ENCODE measurements at regions not wholly inside any gene's neighbourhood (a gene's known extent, or its start where the extent isn't known, plus 50 kb on each side); places are given as distances from the start of the nearest gene placed in this dataset.

DNA sequence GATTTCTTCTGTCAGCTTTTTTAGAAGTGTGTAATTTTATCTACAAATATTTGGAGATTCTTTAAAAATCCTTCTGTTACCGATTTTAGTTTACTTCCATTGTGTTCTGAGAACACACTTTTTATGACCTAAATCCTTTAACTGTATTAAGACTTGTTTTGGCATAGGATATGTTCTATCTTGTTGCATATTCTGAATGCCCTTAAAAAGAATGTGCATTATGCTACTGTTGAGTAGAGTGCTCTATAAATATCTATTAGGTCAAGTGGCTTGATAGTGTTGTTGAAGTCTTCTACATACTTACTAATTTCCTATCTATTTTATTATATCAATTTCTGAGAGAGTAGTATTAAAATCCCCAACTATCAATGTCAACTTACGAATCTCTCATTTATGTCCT lies 502.2 kb downstream of the MAFB start:
- no peak overlapping the region for H3K4me3 ChIP-seq (ENCODE audit: low read depth, low read length)
- TF ChIP-seq, protein P1, sequence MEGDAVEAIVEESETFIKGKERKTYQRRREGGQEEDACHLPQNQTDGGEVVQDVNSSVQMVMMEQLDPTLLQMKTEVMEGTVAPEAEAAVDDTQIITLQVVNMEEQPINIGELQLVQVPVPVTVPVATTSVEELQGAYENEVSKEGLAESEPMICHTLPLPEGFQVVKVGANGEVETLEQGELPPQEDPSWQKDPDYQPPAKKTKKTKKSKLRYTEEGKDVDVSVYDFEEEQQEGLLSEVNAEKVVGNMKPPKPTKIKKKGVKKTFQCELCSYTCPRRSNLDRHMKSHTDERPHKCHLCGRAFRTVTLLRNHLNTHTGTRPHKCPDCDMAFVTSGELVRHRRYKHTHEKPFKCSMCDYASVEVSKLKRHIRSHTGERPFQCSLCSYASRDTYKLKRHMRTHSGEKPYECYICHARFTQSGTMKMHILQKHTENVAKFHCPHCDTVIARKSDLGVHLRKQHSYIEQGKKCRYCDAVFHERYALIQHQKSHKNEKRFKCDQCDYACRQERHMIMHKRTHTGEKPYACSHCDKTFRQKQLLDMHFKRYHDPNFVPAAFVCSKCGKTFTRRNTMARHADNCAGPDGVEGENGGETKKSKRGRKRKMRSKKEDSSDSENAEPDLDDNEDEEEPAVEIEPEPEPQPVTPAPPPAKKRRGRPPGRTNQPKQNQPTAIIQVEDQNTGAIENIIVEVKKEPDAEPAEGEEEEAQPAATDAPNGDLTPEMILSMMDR (conservative IDR thresholded peaks at IDR 0.05; ENCODE audit: low read depth, low read length) = no peak
- DNase-seq (ENCODE audit: low read depth) = no peak

DNA sequence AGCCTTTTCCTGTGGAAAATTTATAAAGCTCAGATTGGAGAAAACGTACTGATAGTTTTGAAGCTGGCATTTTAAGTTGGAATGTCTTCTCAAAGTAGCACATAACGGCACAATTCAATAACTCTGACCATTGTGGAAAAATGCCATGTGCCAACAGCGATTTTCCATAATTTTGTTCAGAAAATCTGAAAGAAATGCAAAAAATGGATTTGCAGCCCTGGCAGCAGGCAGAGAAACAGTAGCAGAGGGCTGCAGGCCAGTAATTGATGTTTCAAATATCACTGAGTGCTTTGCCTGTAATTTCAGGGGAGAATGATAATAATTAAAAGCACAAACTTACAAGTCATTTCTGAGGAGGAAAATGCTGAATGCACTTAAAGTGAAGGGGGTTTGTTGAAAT lies 507.4 kb downstream of the MAFB start:
- DNase-seq (ENCODE audit: low read depth) = no peak
- H3K4me3 ChIP-seq (ENCODE audit: low read depth, low read length) = no peak overlapping the region
- TF ChIP-seq, protein P1 (conservative IDR thresholded peaks at IDR 0.05; ENCODE audit: low read depth, low read length) = no peak

DNA sequence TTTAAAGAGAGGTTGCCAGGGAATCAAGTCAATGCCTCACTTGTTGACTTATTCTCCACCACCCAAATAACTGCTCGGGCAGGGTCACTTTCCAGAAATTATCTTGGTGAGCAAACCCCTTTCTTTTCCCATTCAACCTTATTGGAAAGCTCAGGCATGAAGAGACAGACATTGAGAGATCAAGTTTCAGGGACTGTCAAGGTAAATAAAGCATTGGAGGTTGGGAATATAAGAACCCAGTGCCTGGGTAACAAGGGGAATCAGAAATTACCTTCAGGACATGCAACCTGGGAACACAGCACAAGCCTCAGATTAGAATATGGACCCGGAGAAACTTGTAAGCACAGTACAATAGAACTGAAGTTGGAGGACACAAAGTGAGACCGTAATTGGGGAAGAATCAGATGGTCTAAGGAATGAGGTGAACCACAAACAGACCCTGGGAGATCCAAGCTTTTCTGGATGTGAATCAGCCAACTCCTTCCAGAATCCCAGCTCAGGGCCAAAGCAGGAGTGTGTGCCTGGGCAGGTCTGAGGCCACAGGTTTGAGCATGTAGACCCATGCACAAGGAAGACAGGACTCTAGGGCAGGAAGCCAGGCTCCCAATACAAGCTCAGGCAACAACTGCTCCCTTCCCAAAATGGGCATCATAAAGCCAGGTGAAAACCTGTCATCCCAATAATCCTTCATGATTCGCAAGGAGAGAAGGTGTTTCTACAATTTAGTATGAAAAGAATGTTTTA lies 512.8 kb downstream of the MAFB start:
- no peak for DNase-seq (ENCODE audit: low read depth)
- TF ChIP-seq, protein P1 (conservative IDR thresholded peaks at IDR 0.05; ENCODE audit: low read depth, low read length) = no peak
- no peak overlapping the region for H3K4me3 ChIP-seq (ENCODE audit: low read depth, low read length)

DNA sequence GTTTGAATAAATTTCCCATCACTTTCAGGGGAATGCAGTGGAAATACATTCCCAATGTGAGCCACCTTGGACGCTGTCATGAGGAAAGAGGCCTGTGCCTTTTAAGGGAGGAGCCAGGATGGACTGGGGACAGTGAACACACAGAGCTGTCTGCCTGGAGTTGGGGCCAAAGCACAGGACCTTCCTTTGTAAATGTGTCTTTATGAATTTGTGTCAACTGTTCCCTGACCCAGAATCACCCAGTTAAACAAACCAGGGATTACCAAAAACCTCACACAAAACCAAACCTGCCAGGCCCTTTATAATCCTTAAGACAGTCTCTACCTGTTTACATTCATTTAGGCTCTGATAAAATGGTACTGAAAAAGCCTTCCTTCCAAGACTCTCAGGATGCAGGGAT lies 513.7 kb downstream of the MAFB start:
- TF ChIP-seq, protein P1 (conservative IDR thresholded peaks at IDR 0.05; ENCODE audit: low read depth, low read length) = no peak
- DNase-seq (ENCODE audit: low read depth) = no peak
- H3K4me3 ChIP-seq (ENCODE audit: low read depth, low read length) = no peak overlapping the region

DNA sequence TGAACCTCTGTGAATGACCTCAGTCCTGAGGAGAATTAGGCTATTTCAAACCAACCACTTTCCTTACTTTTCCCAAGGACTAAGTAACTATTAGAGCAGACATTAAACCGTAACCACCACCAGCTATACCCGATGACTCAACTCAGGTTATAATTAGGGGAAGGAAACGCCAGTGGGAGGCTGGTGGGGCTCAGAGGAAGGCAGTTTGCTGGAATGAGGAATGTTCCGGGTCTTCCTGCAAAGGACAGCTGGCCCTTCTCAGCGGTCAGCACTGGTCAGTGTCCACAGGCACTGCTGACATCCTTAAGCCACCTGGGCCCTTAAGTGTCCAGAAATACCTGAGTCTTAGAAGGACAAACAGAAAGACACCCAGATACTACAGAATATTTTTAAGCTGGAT lies 515.2 kb downstream of the MAFB start:
- TF ChIP-seq, protein P1 (conservative IDR thresholded peaks at IDR 0.05; ENCODE audit: low read depth, low read length) = no peak

DNA sequence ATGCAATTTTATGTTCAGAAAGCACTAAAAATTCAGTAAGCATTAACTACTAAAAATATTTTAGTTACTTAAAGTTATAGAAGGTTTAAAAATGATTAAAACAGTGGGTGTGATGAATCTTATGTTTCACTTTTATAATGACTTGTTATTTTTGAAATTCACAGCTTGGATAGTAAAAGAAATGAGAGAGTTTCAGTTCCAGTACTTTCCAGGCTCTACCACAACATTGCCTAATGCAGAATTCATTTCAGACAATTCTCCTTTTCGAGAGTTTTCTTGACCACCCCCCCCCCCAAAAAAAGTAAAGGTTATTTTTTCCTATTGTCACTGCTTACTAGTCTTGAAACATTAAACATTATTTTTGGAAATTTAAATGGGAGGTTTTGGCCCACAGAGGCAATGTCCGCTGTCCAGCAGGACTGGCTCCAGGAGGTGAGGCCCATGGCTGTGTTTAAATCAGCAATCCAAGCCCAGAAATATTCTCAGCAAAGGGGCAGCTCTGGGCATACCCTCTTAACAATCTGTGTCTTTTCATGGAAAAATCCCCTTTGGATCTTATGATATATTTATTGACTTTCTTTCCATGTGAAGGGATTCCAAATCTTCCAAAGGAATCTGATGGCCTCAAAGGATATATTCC lies 519.9 kb downstream of the MAFB start:
- TF ChIP-seq, protein P1 (conservative IDR thresholded peaks at IDR 0.05; ENCODE audit: low read depth, low read length) = no peak
- no peak overlapping the region for H3K4me3 ChIP-seq (ENCODE audit: low read depth, low read length)
- no peak for DNase-seq (ENCODE audit: low read depth)

More for the DNA sequence above, 515.2 kb downstream of the MAFB start:
- H3K4me3 ChIP-seq (ENCODE audit: low read depth, low read length) = no peak overlapping the region
- DNase-seq (ENCODE audit: low read depth) = no peak

DNA sequence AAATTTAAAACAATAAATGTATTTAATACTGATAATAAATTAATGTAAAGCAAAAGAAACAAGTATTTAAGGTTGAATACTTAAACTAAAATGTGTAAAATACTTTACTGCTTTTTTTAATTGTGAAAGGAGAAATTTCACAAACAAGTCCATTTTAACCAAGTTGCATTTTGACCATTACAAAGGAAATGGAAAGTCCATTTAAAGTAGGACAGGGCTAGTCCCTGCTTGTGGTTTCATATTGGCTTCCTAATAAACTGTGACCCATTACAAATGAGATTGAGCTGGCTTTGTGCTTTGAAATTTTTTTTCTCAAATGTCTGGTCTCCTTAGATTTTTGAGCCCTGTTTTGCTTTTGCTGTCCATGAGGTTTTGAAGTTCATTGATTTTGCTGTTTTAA lies 527.6 kb downstream of the MAFB start:
- no peak overlapping the region for H3K4me3 ChIP-seq (ENCODE audit: low read depth, low read length)
- no peak for DNase-seq (ENCODE audit: low read depth)
- TF ChIP-seq, protein P1 (conservative IDR thresholded peaks at IDR 0.05; ENCODE audit: low read depth, low read length) = no peak

Data from epithelial cell of proximal tubule (primary cell).